IPS-18c (cell line): ENCODE measurements at regions not wholly inside any gene's neighbourhood (a gene's known extent, or its start where the extent isn't known, plus 50 kb on each side); places are given as distances from the start of the nearest gene placed in this dataset.

Experiments used
- H3K4me3 ChIP-seq: 2 replicates; pipeline ENCODE4 v1.7.0; 2013; ENCODE audit warnings: low read depth, mild to moderate bottlenecking, low read length, moderate library complexity; ENCODE audit not compliant: insufficient read depth
- H3K9me3 ChIP-seq: one replicate; pipeline ENCODE4 v1.6.1; 2013; ENCODE audit warnings: mild to moderate bottlenecking, low read length, moderate library complexity; ENCODE audit not compliant: control insufficient read depth, insufficient read depth

DNA sequence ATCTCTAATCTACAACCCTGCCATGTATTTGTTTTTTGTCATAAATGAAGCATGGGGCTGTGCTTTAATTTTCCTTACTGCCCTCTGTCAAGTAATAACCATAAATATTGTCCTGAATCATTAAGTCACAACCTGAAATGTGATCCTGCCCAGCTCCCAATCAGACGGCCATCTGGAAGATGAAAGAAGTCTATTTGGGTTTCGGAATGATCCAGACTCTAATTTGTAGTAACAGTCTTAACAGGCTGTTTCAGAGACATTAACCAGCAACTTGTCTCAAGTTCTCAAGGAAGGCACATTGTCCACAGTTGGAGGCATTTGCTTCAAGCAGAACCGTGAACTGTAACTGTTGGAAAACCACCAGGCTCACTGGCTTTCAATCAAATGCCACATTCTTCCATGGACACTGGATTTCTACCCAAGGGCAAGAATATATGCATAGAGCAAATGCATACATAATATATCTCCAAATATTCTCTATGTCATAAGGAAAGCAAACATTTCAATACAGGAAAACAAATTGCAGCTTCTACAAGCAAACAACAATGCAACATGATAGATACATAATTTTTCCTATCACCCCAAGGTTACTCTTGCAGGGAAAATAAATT is 405.2 kb upstream of the NPVF start:
- Histone ChIP-seq H3K9me3 (no peaks in the 10 kb centered on the region), H3K4me3 (no peak overlapping the region)

DNA sequence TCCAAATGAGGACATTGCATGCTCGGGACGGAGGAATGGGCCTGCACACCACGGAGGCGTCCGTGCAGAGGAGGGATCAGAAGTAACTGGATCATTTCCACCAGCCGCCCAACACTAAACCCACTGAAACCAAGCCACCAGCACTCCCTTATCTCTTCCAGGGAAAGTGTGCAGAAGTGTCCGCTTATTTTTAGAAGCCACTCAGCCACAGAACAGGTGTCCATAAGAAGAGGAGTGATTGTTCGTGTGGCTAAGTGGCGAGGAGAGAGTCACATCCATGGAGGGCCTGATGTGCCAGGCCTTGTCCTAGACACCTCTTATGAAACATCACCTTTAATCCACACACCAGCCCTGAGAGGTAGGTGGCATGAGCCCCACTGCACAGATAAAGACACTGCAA is 407.9 kb upstream of the NPVF start:
- Histone ChIP-seq H3K9me3 (no peaks in the 10 kb centered on the region), H3K4me3 (no peak overlapping the region)

DNA sequence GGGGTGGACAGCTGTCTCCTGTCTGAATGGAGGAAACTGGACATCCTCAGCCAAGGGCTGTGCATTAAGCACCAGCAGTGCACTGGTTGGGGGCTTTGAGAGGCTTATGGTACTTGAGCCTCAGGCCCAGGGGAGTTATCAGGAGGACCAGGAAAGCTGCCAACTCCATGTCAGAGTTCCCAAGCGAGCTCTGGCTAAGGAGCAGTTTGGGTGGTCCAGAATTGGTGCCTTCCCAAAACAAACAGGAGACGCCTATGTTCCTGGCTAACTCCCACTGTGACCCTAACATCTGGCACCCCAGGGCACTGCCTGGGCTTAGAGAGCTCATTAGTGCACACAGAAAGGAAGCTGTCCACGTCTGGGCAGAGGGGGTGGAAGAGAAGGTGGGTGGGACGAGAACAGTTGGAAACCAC is 408.6 kb upstream of the NPVF start:
- Histone ChIP-seq H3K9me3 (no peaks in the 10 kb centered on the region), H3K4me3 (no peak overlapping the region)

DNA sequence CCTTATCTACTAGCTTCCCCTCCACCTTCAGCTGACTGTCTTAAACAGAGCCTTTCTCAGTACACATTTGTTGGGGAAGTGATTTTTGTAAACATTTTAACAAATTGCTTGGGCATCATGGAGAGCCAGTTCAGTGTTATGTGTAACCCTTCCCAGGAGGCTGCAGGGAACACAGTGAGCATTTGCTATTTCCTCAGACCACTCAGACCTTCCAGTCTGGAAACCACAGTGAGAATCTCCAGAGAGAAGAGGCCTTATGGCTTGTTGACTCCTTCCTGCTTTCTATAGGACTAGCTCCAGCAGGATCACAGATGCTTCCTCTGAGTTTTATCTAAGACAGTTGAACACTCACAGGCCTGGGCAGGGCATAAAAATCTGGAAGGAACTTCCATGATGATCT is 409.8 kb upstream of the NPVF start:
- H3K4me3 ChIP-seq = no peak overlapping the region

GRCh38 chr7:25638590-25639244 is 410.4 kb upstream of the NPVF start:
- Histone ChIP-seq H3K9me3 (no peaks in the 10 kb centered on the region), H3K4me3 (no peak overlapping the region)

More for the DNA sequence above, 409.8 kb upstream of the NPVF start:
- no peaks in the 10 kb centered on the region for H3K9me3 ChIP-seq

DNA sequence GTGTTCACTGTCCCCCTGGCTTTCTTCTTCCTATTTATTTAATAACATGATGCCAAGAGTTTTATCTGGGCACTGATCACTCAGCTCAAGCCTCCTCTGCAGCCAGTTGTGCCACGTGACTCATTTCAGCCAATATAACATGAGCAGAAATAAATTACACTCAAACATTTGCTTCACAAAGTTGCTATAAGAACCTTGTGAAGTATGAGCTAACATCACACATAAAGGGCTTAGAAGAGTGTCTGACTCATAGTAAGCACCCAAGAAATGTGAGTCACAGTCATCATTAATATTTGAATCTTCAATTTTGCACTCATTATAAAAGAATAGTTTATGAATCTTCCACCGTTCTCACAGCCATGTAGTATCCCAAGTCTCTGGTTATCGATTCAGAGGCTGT is 414.6 kb upstream of the NPVF start:
- Histone ChIP-seq H3K4me3 (no peak overlapping the region), H3K9me3 (no peaks in the 10 kb centered on the region)

DNA sequence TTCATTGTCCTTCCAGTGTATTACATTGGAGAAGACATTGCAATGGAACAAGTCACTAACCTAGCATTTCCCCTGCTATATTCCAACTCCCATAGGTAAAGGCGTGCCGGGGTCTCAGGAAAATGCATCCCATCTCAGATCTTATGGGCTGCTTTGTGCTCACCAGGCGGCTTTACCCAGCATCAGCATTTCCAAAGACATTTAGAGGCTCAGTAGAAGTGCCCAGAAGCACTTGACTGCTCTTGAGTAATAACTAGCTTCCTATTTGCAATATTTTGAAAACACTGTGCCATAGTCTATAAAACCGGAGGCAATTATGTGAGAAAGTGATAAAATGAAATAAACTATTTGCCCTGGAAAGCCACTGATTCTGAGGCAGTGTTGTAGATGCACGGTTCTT is 415.0 kb upstream of the NPVF start:
- no peak overlapping the region for H3K4me3 ChIP-seq
- no peaks in the 10 kb centered on the region for H3K9me3 ChIP-seq

- no peaks in the 10 kb centered on the region for H3K9me3 ChIP-seq
These were observed 415.6 kb upstream of the NPVF start for GRCh38 chr7:25643770-25644394.

DNA sequence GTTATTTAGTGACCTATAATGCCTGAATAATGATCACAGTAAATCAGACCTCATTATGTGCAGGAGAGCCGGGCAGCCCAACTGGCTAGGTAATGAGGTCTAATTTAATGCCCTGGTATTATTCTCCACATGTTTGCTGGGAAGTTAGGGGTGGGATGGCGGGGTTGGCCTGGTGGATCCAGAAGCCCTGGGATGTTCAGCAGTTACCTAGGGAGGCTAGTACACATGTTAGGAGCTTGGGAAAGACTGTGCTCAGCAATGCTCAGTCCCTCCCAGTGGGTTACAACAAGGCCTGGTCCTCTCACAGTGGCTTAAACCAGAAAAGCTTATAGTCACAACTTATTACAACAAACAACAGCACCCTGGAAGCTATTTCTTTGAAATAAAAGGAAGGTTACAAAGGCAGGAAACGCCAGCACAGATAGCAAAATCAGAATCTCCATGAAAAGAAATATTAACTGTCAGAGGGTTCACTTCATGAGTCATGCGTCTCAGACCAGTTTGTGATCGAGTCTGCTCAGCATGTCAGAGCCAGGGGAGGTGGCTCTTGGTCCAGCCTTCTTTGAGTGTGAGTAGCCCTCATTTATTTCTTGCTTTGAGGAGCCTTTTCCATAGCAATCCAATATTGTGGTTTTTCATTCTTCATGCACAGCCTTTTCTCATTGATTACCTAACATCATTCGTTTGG is 418.6 kb upstream of the NPVF start:
- H3K9me3 ChIP-seq = no peaks in the 10 kb centered on the region

More at GRCh38 chr7:25643770-25644394, 415.6 kb upstream of the NPVF start:
- no peak overlapping the region for H3K4me3 ChIP-seq

DNA sequence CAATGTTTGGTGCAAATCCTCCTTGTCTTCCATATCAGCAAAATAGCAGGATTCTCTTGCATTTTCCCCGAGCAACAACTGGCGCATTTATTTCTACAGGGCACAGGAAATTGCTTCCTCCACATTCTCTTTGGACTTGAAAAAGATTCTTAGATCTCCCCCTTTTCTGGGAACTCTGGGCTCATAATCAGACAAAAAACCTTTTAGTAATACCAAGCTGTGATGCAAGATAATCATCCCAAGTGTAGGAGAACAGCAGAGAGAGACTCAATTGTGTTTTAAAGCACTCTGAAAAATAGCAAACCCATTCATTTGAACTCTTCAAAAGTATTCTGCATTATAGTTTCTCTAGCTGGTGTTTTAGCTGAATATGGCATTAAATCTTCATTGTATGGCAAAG is 419.6 kb upstream of the NPVF start:
- Histone ChIP-seq H3K4me3 (no peak overlapping the region), H3K9me3 (no peaks in the 10 kb centered on the region)

More for the DNA sequence above, 418.6 kb upstream of the NPVF start:
- no peak overlapping the region for H3K4me3 ChIP-seq

- H3K9me3 ChIP-seq = no peaks in the 10 kb centered on the region
These were observed 424.1 kb upstream of the NPVF start for GRCh38 chr7:25652366-25652765.

DNA sequence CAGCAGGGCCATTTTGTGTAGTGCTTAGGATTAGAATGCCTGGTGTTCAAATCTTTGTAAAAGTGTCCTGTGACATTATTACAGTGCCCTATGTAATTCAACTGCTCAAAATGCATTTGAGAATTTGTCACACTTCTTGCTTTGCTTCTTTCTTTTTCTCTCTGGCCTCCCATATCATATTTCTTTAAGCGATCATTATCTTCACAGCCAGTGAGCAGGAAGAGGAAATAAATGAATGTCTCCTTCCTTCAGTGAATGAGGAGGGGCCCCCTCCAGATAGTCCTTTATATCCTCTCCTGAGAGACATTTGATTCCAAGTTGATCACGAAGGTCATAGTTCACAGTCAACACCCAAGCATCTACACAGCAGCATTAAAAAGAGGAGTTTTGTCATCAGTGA is 425.1 kb upstream of the NPVF start:
- no peak overlapping the region for H3K4me3 ChIP-seq
- H3K9me3 ChIP-seq = no peaks in the 10 kb centered on the region

More at GRCh38 chr7:25652366-25652765, 424.1 kb upstream of the NPVF start:
- no peak overlapping the region for H3K4me3 ChIP-seq

DNA sequence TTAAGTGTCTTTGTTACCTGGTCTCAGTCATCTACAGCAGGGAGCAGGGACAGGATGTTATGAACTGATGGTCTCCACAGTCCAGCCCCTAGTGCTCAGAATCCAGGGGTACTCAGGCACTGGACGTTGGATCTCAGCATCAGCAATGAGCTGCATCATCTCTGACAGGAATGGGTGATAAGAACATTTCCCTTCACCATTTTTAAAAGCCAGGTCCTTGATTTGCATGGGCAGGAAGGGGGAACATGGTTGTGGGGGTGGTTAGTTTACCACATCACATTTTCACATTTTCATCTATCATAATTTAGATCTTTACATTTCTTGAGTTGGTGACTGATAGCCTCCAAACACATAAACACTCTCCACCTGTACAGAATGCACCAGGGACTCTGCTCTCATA is 427.8 kb upstream of the NPVF start:
- H3K9me3 ChIP-seq = no peaks in the 10 kb centered on the region
- no peak overlapping the region for H3K4me3 ChIP-seq

- H3K4me3 ChIP-seq = no peak overlapping the region
- H3K9me3 ChIP-seq = no peaks in the 10 kb centered on the region
These were observed 428.3 kb upstream of the NPVF start for GRCh38 chr7:25656581-25657026.

DNA sequence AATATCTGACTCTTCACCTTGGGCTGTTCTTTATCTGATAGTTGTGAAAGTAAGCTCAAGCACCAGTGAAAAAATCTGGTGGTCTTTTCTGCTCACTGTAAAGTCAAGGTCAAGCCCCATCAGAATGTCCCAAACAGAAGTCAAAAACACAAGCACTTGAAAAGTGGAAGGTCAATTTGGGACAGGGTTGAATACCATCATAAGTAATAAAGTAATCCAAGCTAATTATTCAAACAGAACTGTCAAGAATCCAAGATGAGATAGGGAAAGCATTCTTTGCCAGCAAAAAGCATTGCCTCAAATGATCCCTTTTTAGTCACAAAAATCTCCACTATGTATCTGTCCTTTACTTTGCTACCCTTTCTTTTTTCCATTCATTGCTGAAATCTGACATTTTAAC is 430.1 kb upstream of the NPVF start:
- Histone ChIP-seq H3K9me3 (no peaks in the 10 kb centered on the region), H3K4me3 (no peak overlapping the region)

DNA sequence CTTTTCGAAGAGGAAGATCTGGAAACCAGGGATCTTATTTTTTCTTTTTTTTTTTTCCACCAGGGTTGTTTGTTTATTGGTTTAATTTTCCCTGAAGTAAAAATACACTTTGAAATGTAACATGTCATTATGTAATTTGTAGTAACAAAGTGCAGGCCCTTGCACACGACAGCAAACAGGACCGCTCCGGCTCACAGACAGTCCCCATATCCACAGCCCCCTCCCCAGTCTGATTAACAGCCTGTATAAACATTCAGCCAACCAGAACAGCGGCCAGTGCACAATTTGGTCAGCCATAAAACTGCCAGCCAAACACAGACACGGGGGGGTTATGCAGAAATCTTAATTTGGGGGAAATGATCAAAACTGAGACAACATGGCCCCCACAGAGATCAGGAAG is 431.6 kb upstream of the NPVF start:
- Histone ChIP-seq H3K9me3 (no peaks in the 10 kb centered on the region), H3K4me3 (no peak overlapping the region)

- no peaks in the 10 kb centered on the region for H3K9me3 ChIP-seq
- no peak overlapping the region for H3K4me3 ChIP-seq
These were observed 434.8 kb upstream of the NPVF start for GRCh38 chr7:25662841-25663800.
